GM19372 (cell line): ENCODE measurements at regions not wholly inside any gene's neighbourhood (a gene's known extent, or its start where the extent isn't known, plus 50 kb on each side); places are given as distances from the start of the nearest gene placed in this dataset.

Source experiments
- ATAC-seq: cut with Tn5 transposase; IDR thresholded peaks from one replicate; pipeline ENCODE4 v1.9.1; 2021; ENCODE audit warnings: mild to moderate bottlenecking, low read depth, moderate library complexity; ENCODE audit not compliant: unreplicated experiment

DNA sequence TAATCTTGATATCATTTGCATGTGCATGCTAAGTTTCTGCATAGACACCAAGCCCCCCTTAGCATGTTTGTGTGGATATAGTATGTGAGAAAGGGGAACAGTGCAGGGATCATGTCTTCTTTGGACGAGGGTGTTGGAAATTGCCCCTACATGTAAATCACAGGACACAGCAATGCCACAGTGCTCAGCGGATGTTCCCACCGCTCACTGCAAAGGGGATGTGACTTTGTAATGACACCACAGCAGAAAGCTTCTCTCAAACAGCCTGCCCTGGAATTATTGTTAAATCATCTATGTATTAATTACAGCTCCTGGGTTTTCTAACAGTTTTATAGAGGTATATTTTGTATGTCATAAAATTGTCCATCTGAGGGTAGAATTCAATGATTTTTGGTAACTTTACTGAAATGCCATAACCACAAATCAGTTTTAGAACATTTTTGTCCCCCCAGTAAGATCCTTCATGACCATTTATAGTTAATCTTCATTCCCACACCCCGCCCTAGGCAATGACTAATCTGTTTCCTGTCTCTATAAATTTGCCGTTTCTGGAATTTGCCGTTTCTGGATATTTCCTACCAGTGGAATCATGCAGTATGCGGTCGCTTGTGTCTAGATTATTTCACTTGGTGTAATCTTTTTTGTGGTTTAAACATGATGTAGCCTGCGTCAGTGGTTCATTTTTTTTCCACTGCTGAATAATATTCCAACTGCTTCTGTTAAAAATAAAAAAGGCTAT is 648.5 kb upstream of the WWC1 start:
- ATAC-seq = no peak

DNA sequence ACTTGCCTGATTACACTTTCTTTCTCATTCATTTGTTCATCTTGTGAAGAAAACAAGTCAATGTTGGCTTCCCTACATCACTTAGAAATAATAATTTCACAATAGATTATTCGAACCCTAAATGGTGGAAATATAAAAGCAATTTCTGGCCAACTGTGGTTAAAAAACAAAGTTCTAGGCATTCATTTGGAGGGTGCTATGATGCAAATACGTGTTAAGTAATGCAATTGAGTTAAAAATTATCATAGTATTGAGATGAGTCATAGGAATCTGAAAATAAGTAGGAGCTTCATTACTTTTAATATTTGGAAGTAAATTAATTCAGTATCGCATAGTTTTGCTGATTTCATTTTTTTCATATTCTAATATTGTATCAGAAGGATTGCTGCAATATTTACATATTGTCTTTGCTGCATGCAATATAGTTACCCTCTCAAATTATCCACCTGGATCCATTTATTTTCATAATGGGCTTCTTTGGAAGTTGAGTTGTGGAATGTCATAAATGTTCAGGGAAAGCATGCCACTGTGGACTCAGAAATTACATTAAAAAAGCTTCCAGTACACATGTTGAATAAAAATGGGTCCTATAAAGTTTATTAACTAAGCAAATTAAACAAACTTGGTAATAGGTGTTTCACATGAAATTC is 647.7 kb upstream of the WWC1 start:
- ATAC-seq = no peak

DNA sequence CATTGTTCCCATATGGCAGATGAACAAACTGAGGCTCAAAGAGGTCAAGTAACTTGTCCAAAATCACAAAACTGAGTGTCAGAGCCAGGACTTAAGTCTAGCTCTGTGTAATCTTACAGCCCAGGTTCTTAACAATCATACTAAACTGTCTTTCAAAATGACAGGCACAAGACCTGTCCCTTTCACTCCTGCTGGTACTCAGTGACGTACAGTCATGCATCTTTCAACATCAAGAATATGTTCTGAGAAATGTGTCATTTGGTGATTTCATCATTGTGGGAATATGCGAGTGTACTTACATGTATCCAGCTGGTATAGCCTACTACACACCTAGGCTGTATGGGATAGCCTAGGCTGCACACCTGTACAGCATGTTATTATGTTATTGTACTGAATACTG is 646.8 kb upstream of the WWC1 start:
- no peak for ATAC-seq

DNA sequence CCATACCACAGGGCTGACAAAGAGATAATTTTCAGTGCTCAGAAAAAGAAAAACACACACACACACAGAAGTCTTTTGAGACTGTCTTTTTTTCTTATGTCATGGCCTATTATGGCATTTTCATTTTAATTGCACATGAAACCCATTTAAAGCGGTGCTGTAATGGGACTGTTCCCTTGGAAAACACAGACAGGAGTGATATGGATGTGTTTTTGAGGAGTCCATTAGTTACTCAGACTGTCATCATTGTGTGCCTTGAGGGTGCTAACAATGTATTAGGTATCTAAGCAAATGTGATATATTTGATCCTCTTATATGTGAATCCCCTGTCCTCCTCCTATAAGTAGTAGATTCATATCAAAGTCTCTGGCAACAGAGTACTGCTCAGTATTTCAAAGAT is 642.0 kb upstream of the WWC1 start:
- ATAC-seq = no peak

DNA sequence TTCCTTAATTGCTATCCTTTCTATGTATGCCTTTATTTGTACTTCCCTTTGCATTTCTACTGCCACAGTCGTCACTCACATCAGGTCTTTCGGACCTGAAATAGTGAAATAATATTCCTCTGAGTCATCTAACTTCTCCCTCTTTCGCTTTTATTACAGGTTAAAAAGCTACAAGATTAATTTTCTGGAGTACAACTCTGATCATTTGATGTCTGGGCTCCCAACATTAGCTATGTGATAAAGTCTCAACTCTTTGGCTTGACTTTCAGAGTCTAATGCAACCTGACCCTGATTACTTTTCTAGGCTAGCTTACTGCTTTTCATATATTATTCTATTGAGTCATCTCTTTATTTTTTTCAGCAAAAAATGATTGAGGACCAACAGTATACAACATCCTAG is 638.8 kb upstream of the WWC1 start:
- no peak for ATAC-seq

DNA sequence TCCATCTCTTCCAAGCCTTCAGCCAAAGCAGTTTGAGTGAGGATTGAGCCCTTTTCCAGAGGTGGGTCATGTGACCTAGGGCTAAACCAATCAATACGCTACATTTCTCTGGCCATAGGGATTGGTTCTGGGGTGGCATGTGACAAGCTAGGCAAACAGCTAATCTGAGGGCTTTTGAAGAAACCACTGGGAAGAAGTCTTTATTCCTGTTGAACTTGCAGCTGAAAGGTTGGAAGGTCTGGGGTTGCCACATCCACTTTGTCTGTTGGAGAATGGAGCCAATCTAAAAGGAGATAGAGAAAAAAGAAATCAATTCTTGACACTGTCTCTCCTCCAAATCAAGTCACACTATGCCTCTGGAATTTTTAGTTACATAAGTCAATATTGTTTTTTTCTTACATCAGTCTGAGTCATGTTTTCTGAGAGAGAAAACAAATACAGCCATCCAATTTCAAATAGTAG is 637.8 kb upstream of the WWC1 start:
- no peak for ATAC-seq

DNA sequence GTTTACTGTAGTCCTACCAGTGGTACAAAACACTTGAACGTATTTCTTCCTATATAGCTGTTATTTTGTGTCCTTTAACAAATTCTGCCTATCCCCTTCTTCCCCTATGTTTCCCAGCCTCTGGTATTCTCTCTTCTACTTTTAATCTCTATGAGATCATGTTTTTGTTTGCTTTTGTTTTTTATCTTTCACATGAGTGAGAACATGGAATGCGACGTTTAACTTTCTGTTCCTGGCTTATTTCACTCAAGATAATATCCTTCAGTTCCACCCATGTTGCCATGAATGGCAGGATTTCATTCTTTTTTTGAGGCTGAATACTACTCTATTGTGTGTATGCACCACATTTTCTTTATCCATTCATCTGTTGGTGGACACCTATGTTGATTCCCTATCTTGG is 634.4 kb upstream of the WWC1 start:
- no peak for ATAC-seq

DNA sequence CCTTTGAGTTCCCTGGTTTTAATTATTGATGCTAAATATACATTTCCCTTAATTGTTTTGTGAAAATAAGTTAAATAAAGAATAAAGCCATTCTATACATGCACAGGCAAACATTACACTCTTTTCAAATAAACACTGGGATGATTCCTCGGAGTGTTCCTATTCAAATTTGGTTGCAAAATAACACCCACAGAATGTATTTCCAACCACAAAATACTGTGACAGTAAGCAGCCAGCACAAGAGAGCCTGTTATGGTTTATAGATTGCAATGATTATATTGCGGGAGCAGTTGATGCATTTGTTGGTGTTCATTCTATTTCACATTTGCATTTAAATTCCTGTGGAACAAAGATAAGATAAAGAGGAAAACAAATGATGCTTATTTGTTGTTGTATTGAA is 632.6 kb upstream of the WWC1 start:
- ATAC-seq = no peak

DNA sequence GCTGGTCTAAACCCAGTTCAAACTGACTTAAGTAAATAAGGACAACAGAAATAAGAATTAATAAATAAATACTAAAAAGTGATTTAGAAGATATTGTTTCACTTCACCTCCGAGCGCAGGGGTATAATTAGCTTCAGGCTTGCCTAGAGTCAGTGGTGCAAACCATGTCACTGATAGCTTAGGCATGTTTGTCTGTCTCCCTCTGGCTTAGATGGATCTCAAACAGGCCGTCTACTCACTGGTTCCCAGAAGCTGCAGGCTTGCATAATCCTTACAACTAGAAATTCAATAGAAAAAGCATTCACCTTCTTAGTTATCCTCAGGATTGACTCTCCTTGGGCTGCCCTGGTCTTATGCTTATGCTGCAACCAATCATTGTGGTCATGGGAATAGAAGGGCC is 629.8 kb upstream of the WWC1 start:
- ATAC-seq = no peak

DNA sequence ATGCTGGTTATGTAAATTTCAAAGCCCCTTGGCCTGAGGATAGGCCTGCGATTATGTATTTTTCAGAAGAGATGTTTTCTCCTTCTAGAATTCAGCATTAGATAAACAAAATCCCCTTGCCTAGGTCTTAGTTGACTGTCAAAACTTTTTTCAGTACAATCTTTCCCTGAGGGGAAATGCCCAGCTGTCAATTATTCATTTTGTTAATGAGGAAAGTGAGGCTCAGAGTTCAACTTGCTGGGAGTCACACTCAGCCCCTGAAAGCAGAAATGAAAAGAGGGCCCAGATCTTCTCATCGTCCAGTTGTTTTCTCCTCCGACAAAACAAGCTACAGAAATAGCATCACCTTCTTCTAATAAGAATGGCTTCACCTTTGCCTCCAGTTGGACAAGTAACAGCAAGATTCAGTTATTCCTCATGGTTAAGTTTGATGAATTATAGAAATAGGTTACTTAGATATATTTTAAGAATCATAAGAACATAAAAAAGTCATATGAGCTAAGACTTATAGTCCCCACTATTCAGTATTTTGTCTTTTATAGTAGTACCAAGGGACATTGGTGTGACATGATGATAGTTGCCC is 627.1 kb upstream of the WWC1 start:
- ATAC-seq = no peak

DNA sequence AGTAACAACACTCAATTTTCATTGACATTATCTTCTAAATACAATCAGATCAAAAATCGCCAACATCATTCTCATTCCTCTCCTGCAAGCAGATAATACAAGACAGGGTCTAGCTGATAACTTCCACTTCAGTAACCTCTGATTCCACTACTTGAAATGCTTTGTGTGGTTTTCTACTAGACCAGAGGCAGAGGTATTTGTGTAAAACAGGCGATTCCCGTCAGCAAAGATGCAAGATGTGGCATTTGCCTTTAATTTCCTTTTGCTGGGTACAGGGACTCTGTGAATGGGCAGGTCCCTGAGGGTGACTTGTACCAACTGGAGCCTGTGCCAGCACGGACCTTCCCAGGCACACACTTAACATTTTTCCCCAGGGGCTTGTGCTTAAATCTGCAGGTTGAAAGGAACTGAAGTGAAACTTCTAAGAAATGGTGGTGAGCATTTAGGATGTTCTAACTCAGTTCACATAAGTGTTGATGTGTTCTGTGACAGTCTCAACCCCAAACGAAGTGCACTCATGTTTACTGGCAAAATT is 625.5 kb upstream of the WWC1 start:
- ATAC-seq = no peak

DNA sequence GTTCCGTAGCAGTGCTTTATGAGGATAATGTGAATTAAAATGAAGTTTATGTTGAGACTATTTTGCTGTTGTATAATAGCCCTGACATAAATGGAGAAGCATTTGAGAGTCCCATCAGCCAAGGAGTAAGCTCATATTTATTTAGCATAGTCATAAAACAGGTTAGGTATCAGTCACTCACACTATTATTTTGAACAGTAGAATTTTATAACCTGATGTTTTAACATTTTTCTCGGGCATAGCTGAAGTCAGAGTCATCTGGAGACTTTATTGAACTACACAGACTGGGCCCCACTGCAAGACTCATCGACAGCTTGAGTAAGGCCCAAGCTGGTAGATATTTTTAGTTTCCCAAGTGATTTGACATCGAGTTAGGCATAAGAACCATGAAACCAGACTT is 620.3 kb upstream of the WWC1 start:
- no peak for ATAC-seq

DNA sequence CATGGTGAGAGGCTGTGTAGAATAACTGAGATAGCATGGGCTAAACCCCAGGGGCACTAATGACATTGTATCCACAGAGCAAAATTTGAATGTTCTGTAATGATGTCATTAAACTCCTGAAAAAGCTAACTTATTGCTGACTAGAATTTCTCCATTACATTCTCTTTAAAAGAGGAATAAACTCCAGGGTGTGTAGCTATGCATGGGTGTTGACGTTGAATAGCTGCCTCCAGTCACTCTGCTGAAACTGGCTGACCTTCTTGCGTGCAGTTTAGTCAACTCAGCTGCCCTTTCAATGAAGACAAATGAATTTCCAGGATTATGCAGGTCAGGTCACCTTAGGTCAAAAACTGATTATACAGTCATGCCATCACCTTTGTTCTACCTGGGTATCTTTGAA is 617.5 kb upstream of the WWC1 start:
- ATAC-seq = no peak

DNA sequence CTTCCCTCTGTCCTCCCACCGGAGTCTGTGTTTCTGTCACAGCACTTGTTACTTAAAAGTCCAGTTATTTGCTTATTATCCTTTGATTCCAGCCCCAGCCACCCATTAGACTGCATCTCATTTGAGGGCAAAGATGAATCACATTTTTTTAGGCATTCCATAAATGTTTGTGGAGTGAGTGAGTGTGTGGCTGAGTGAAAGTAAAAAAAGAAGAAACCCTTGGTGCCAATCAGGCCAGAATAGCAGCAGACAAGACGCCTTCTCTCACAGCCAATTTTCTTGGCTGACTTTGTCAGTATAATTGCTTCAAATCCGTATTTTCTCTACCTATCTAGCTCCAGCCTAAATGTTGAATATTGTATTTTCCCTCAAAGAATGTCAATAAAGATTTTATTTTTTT is 613.0 kb upstream of the WWC1 start:
- ATAC-seq = no peak

DNA sequence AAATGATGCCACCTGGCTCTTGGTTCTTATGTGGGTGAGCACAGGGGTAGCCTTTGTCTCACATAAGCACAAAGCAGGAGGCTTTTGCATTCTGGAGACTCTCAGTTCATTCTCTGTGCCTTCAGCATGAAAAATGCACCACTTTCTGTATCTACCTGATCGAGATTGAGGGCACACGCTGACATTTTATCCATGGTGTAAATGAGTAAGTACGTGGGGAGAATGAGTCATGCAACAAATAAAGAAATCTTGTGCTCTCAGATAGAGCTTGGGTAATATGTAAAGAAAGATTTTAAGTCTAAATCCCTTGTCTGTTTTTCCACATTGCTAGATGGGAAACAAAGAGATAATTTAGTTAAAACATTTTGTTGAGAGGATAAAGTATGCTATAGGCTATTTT is 607.2 kb upstream of the WWC1 start:
- ATAC-seq = no peak

DNA sequence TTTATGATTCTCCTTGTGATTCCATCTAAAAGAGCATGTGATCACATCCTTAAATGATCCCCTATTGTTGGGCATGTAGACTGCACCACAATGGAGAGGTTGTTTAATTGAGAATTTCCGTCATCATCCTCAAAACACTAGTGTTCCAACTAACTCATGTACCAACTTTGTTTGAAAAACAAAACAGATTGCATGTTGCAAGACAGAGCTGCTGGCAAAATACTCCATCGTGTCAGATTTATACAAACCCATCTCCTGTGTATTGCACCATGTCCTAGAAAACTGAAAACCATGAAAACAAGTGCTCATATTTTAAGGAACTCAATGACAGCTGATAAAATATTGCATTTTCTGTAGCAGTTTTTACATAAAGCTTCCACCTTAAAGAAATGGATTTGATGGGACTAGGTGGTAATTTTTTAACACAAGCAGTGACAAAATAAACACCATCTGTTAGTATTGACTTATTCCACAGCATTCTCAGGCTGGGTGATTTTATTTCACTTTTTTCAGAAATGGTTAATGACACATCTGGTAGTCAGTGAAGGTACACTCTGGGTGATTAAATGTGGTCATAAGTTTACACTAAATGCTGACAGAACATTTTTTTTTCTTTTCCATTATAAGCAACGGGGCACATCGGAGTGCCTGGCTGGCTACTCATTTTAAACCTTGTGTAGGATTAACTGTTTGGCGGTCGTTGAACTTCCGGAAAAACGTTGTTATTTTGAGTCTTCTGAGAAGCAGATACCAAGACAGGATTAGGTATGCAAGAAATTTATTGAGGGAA is 602.9 kb upstream of the WWC1 start:
- no peak for ATAC-seq

DNA sequence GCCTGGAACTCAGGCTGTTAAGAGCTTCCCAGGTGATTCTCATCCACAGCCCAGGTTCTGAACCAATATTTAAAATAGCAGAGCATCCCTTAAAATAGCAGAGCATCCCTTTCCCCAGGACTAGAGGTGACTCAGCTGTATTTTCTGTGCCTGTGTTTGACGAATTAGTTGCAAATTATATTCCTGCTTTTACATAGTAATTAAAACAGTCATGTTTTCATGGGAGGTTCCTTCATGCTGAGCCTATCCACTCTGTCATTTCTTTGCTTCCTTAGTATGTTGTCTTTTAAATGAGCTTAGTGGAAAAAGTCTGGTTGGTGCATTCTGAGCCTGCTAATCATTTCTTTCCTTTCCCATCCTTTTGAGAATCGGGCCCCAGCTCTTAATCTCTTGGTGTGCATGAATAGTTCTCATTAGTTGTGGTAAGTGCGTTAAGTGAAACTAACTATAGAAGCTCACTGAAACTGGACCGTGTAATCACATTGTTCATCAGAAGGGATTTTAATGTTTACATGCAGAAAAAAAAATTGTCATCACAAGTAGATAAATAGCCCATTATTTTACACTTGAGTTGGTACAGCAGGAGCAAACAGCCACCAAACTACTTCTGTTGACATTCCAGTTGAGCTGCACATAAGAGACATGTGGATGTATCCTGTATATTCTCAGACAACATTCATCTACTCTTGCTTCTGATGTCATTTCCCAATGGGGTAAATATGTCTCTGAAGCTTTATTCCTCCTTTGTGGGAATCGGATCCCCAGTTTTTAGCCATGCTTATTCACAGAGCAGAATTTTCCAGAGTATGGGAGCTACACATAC is 596.9 kb upstream of the WWC1 start:
- ATAC-seq = no peak

DNA sequence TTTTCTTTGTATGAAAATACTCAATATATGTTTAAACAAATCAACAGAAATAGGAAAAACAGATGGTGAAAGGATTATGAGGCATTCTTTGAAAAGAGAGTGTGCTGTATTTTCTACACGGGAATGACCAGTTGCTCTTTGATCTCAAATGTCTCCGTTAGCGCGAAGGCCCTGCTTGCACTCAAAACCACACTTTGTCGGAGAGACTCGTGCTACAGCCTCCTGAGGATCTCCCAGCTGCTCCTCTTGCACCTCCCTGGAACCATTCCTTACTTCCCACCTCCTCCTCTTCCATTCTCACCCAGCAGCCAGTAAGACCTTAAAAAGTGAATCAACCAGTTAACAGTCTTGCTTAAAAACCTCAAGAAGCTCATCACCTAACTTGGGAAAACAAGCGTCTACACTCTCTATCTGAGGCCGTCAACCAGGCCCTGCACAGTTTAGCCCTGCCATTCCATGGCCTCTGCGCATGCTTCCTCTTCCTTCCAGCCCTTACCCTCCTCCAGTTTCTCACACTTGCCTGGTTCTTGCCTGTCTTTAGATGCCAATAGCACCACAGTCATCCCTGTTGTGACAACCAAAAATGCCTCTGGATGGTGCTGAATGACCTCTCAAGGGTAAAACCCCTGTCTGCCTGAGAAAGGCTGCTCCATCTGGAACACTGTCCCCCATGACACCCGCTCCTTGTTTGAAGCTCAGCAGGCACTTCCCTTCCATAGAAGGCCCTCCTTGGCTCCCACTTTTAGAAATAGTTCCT is 594.7 kb upstream of the WWC1 start:
- ATAC-seq = no peak

DNA sequence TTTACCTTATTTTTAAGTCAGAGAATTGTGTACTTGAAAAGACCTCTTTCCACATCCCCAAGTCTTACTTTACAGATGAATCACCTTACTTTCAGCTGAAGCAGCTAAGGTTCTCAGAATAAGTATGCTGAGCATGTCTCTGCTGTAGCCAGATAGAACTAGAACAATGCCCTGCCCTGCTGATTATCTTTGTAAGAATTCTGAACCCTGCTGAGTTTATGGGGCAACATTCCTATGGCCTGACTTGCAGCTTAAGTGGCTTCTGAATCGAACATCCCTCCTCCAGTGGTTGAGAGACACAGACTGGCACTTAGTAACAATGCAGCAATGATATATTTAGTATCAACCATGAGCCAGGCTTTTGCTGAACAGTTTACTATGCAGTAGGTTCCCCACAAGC is 592.0 kb upstream of the WWC1 start:
- no peak for ATAC-seq
